ENCODE measurements at regions not wholly inside any gene's neighbourhood (a gene's known extent, or its start where the extent isn't known, plus 50 kb on each side); places are given as distances from the start of the nearest gene placed in this dataset.

- TF ChIP-seq CTCF (IDR thresholded peaks at IDR 0.05) = no peak
- Mint-ChIP-seq H3K27ac (no peak overlapping the region), H3K4me1 (no peaks in the 10 kb centered on the region), H3K9me3 (peaks cover 0 to 6% (median 2%) of the 10 kb centered on the region in 7 donors), H3K36me3 (no peaks in the 10 kb centered on the region), H3K27me3 (ENCODE audit: low read depth in 3 of 3) (peaks cover 0 to 2% (median 0%) of the 10 kb centered on the region in 3 donors), H3K4me3 (no peak overlapping the region)
- no peak for DNase-seq
- H3K4me2 ChIP-seq (replicated peaks; ENCODE audit: extremely low read depth, low read length, poor library complexity, severe bottlenecking) = no peak overlapping the region
- H3K27me3 ChIP-seq (ENCODE audit: control insufficient read depth in 2 of 2, insufficient read depth in 2 of 2, low read length in 2 of 2) = no peaks in the 10 kb centered on the region
- no peaks in the 10 kb centered on the region for H3K4me1 ChIP-seq (ENCODE audit: control insufficient read depth in 1 of 2, insufficient read depth in 2 of 2, low read length in 2 of 2)
- H3K4me3 ChIP-seq (replicated peaks in 1 of 3; ENCODE audit: low read depth in 2 of 3, low read length in 3 of 3) = no peak overlapping the region
- H3K9ac ChIP-seq (ENCODE audit: insufficient read depth, low read length, poor library complexity, severe bottlenecking) = no peak overlapping the region
- no peak overlapping the region for H3K27ac ChIP-seq (ENCODE audit: low read depth in 1 of 2, low read length in 2 of 2)
- no peak overlapping the region for H2AFZ ChIP-seq (ENCODE audit: insufficient read depth, low read depth, low read length, poor library complexity, severe bottlenecking)
- no peaks in the 10 kb centered on the region for H3K79me2 ChIP-seq (ENCODE audit: insufficient read depth, low read length)
- intact Hi-C loops (cut with micrococcal nuclease) = no loop called here
- no peaks in the 10 kb centered on the region for H4K20me1 ChIP-seq (ENCODE audit: insufficient read depth, low read length)
- H3K9me3 ChIP-seq (replicated peaks in 1 of 2; ENCODE audit: control insufficient read depth in 1 of 2, insufficient read depth in 1 of 2, low read length in 2 of 2) = peaks cover 3 to 6% of the 10 kb centered on the region in 2 donors
- H3K36me3 ChIP-seq (replicated peaks in 1 of 2; ENCODE audit: control insufficient read depth in 1 of 2, insufficient read depth in 2 of 2, low read length in 2 of 2) = no peaks in the 10 kb centered on the region
- WGBS (ENCODE audit: insufficient coverage) = no CpG with 5 or more reads among the region's 2 CpGs
These were observed 319.1 kb upstream of the CNTNAP2 start for GRCh38 chr7:145797507-145797906.

- Histone ChIP-seq H3K4me3 (replicated peaks in 1 of 3; ENCODE audit: low read depth in 2 of 3, low read length in 3 of 3) (no peak overlapping the region), H3K79me2 (ENCODE audit: insufficient read depth, low read length) (no peaks in the 10 kb centered on the region), H3K4me2 (replicated peaks; ENCODE audit: extremely low read depth, low read length, poor library complexity, severe bottlenecking) (no peak overlapping the region), H3K27ac (ENCODE audit: low read depth in 1 of 2, low read length in 2 of 2) (no peak overlapping the region), H3K9ac (ENCODE audit: insufficient read depth, low read length, poor library complexity, severe bottlenecking) (no peak overlapping the region), H3K27me3 (ENCODE audit: control insufficient read depth in 2 of 2, insufficient read depth in 2 of 2, low read length in 2 of 2) (no peaks in the 10 kb centered on the region), H4K20me1 (ENCODE audit: insufficient read depth, low read length) (no peaks in the 10 kb centered on the region), H3K4me1 (ENCODE audit: control insufficient read depth in 1 of 2, insufficient read depth in 2 of 2, low read length in 2 of 2) (no peaks in the 10 kb centered on the region), H2AFZ (ENCODE audit: insufficient read depth, low read depth, low read length, poor library complexity, severe bottlenecking) (no peak overlapping the region), H3K9me3 (replicated peaks in 1 of 2; ENCODE audit: control insufficient read depth in 1 of 2, insufficient read depth in 1 of 2, low read length in 2 of 2) (peaks cover 3 to 19% of the 10 kb centered on the region in 2 donors), H3K36me3 (replicated peaks in 1 of 2; ENCODE audit: control insufficient read depth in 1 of 2, insufficient read depth in 2 of 2, low read length in 2 of 2) (no peaks in the 10 kb centered on the region)
- Mint-ChIP-seq H3K36me3 (no peaks in the 10 kb centered on the region), H3K4me3 (no peak overlapping the region), H3K9me3 (peaks cover 0 to 5% (median 2%) of the 10 kb centered on the region in 7 donors), H3K4me1 (no peaks in the 10 kb centered on the region), H3K27ac (no peak overlapping the region), H3K27me3 (ENCODE audit: low read depth in 3 of 3) (peaks cover 0 to 2% (median 0%) of the 10 kb centered on the region in 3 donors)
- intact Hi-C loops (cut with micrococcal nuclease) = no loop called here
- TF ChIP-seq CTCF (IDR thresholded peaks at IDR 0.05) = no peak
- DNase-seq = no peak
These were observed 321.5 kb upstream of the CNTNAP2 start for GRCh38 chr7:145795132-145795531.
